ENCODE measurements at regions not wholly inside any gene's neighbourhood (a gene's known extent, or its start where the extent isn't known, plus 50 kb on each side); places are given as distances from the start of the nearest gene placed in this dataset.

GRCh38 chr5:61790007-61790406 lies 457.9 kb downstream of the ZSWIM6 start:
- TF ChIP-seq YY1 (IDR thresholded peaks at IDR 0.05; ENCODE audit: insufficient read depth, insufficient read length) (no peak), ZNF274 (IDR thresholded peaks at IDR 0.05; ENCODE audit: low read depth, low read length) (no peak), SUZ12 (IDR thresholded peaks at IDR 0.05; ENCODE audit: extremely low read depth, insufficient read depth, insufficient read length) (no peak)

All from NT2/D1 (cell line).